Heart right ventricle (tissue), 16 donors: ENCODE measurements at regions not wholly inside any gene's neighbourhood (a gene's known extent, or its start where the extent isn't known, plus 50 kb on each side); places are given as distances from the start of the nearest gene placed in this dataset.

ENCODE experiments used
- ATAC-seq, 8 donors: fragments of 200-7000 bp; cut with Tn5 transposase; one replicate each; pipeline ENCODE4 v1.9.1; 2020; ENCODE audit warnings: mild to moderate bottlenecking in 8 of 8, moderate library complexity in 8 of 8, moderate number of reproducible peaks in 1 of 8
- DNase-seq, 2 donors: peaks; one replicate each; pipeline ENCODE4 v3.0.0-alpha.2; 2020
- H3K27ac ChIP-seq, 10 donors: fragments of 200-600 bp; sonication (generic) in 2 of 10; one replicate each; pipeline versions ENCODE4 v1.5.0 to v1.8.0; 2020 to 2022; ENCODE audit warnings: mild to moderate bottlenecking in 3 of 10
- H3K27me3 ChIP-seq, 7 donors: fragments of 200-600 bp; one replicate each; pipeline ENCODE4 v1.8.0; 2021 to 2022; ENCODE audit warnings: mild to moderate bottlenecking in 2 of 7
- H3K36me3 ChIP-seq, 9 donors: fragments of 200-600 bp; sonication (generic) in 1 of 9; one replicate each; pipeline versions ENCODE4 v1.5.0 to v1.8.0; 2020 to 2022; ENCODE audit warnings: mild to moderate bottlenecking in 2 of 9
- H3K4me1 ChIP-seq, 9 donors: fragments of 200-600 bp; sonication (generic) in 1 of 9; one replicate each; pipeline versions ENCODE4 v1.5.0 to v1.8.0; 2020 to 2022; ENCODE audit warnings: mild to moderate bottlenecking in 4 of 9
- H3K4me3 ChIP-seq, 10 donors: fragments of 200-600 bp; sonication (generic) in 2 of 10; one replicate each; pipeline versions ENCODE4 v1.5.0 to v1.8.0; 2020 to 2022; ENCODE audit warnings: mild to moderate bottlenecking in 7 of 10, moderate library complexity in 2 of 10
- H3K9me3 ChIP-seq, 11 donors: fragments of 200-600 bp in 10 of 11; sonication (generic) in 2 of 11; one replicate each; pipeline versions ENCODE4 v1.5.0 to v1.8.0; 2013 to 2022; ENCODE audit warnings: mild to moderate bottlenecking in 2 of 11, control low read depth in 1 of 11, moderate library complexity in 1 of 11
- CTCF ChIP-seq, 9 donors: fragments of 200-600 bp; sonication (generic) in 2 of 9; IDR thresholded peaks; one replicate each; pipeline versions ENCODE4 v1.5.0 to v1.8.0; 2021 to 2022; ENCODE audit warnings: antibody characterized with exemption in 9 of 9, mild to moderate bottlenecking in 5 of 9, moderate library complexity in 1 of 9
- WGBS, 2 donors: extraction: QIAGEN DNeasy Blood & Tissue Kit; methylation state at CpG; one replicate each; pipeline ENCODE4 v1.1.7; 2013; ENCODE audit warnings: inconsistent platforms in 1 of 2; 5-methylcytosine and 5-hydroxymethylcytosine counted together
- intact Hi-C, 10 donors: fragments of 100-400 bp; cut with DNase I; formaldehyde crosslinking; loops; one replicate each; pipeline versions ENCODE4 v1.11.1 to v1.14.2; 2022
- donor health status: Arrhythmogenic right ventricular cardiomyopathy.
- donor health status: ischemic (EF 13 %, LVEDD 7.1; RV severe dilation, severe dysfunction).
- donor health status: healthy with polysubstance abuse.
- donor health status: DM: no; HTN: yes; CAD: no.
- donor health status: DM: no; HTN: no; CAD: no.
- donor health status: ischemic (EF 25% LVEDD 6.9; RV normal size, moderate dysfunction).
- donor health status: ischemic (EF 25% LVEDD 5.7; RV mildly dilated, moderate dysfunction).
- donor health status: healthy.
- donor health status: DM: yes; HTN: yes; CAD: no.
- donor health status: Ischemic cardiomyopathy.
- donor health status: ischemic (EF 35%, LVEDD 5.7; RV mildly dilated, moderate dysfunction).
- donor health status: nonischemic (EF 11% LVEDD 7.7; RV severe dilation, severe dysfunction).
- donor health status: DM: yes; HTN: yes; CAD: no.
- donor health status: PGD.
- donor health status: ischemic (EF 29% LVEDD 5.4; RV normal size, mild dysfunction).
- donor health status: nonischemic (EF 23%, LVEDD 6.1; RV moderate dilation, normal function).

- no peaks in the 10 kb centered on the region for H3K27me3 ChIP-seq
- 34 to 35% methylated on average over 1 of the region's 1 CpG for WGBS, 2 donors
- no peak for TF ChIP-seq CTCF (IDR thresholded peaks at IDR 0.05)
- no peak overlapping the region for H3K27ac ChIP-seq
- no peak for ATAC-seq
- intact Hi-C loops = no loop called here
- H3K36me3 ChIP-seq = no peaks in the 10 kb centered on the region
- no peaks in the 10 kb centered on the region for H3K4me1 ChIP-seq
- no peaks in the 10 kb centered on the region for H3K9me3 ChIP-seq
- DNase-seq = no peak
- H3K4me3 ChIP-seq = no peak overlapping the region
Observed at GRCh38 chr3:110381992-110382391, 689.6 kb upstream of the NECTIN3 start.

- Histone ChIP-seq H3K9me3 (no peaks in the 10 kb centered on the region), H3K27me3 (no peaks in the 10 kb centered on the region), H3K36me3 (no peaks in the 10 kb centered on the region), H3K4me3 (no peak overlapping the region), H3K4me1 (no peaks in the 10 kb centered on the region), H3K27ac (no peak overlapping the region)
- intact Hi-C loops = no loop called here
- TF ChIP-seq CTCF (IDR thresholded peaks at IDR 0.05) = no peak
- no peak for DNase-seq
- ATAC-seq = no peak
Observed at GRCh38 chr3:110383356-110383755, 688.3 kb upstream of the NECTIN3 start.

GRCh38 chr3:110384601-110385000 lies 687.0 kb upstream of the NECTIN3 start:
- no peak overlapping the region for H3K4me3 ChIP-seq
- H3K27me3 ChIP-seq = no peaks in the 10 kb centered on the region
- 80 to 81% methylated on average over 3 of the region's 3 CpGs for WGBS, 2 donors
- no peak for TF ChIP-seq CTCF (IDR thresholded peaks at IDR 0.05)
- DNase-seq = no peak
- no peak overlapping the region for H3K27ac ChIP-seq
- no peaks in the 10 kb centered on the region for H3K36me3 ChIP-seq
- ATAC-seq = no peak
- H3K4me1 ChIP-seq = no peaks in the 10 kb centered on the region
- intact Hi-C loops = no loop called here
- no peaks in the 10 kb centered on the region for H3K9me3 ChIP-seq

- no peak for DNase-seq
- intact Hi-C loops = no loop called here
- Histone ChIP-seq H3K9me3 (no peaks in the 10 kb centered on the region), H3K4me3 (no peak overlapping the region), H3K27ac (no peak overlapping the region), H3K36me3 (no peaks in the 10 kb centered on the region), H3K27me3 (no peaks in the 10 kb centered on the region), H3K4me1 (no peaks in the 10 kb centered on the region)
- TF ChIP-seq CTCF (IDR thresholded peaks at IDR 0.05) = no peak
- no peak for ATAC-seq
Observed at GRCh38 chr3:110389005-110389404, 682.6 kb upstream of the NECTIN3 start.

- no peak for TF ChIP-seq CTCF (IDR thresholded peaks at IDR 0.05)
- ATAC-seq (no peak), DNase-seq (no peak)
- Histone ChIP-seq H3K27ac (no peak overlapping the region), H3K36me3 (no peaks in the 10 kb centered on the region), H3K9me3 (no peaks in the 10 kb centered on the region), H3K4me3 (no peak overlapping the region), H3K4me1 (no peaks in the 10 kb centered on the region), H3K27me3 (no peaks in the 10 kb centered on the region)
- intact Hi-C loops = no loop called here
Observed at GRCh38 chr3:110390372-110390771, 681.2 kb upstream of the NECTIN3 start.
